ENCODE measurements at regions not wholly inside any gene's neighbourhood (a gene's known extent, or its start where the extent isn't known, plus 50 kb on each side); places are given as distances from the start of the nearest gene placed in this dataset.

DNA sequence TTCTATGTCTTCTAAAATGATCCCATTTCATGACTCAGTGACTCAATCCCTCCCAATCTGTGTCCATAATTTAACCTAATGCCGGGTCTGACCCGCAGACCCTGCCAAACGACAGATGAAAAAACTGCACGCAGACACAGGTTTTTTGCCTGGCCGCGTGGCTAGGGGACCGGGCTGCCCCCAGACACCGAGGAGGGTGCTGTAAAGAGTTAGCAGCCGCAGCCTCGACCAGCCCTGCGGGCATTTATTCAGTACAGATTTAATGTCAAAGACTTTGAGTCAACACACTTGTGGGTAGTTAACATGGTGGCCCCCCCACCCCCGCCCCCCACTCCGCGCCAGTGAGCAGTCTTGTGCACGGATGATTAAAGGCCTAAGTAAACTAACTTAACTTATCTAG lies 1324.7 kb downstream of the GATA3 start:
- in situ Hi-C loops (cut with MboI; ENCODE audit: low sequenced_read_pairs), result no loop called here

More for the DNA sequence above, 1324.7 kb downstream of the GATA3 start:
- Histone ChIP-seq H3K79me1 (ENCODE audit: low read depth in 1 of 2, low read length in 2 of 2) (no peaks in the 10 kb centered on the region), H2AFZ (replicated peaks; ENCODE audit: low read length, poor library complexity) (no peak overlapping the region), H3K9me3 (ENCODE audit: control insufficient read depth, insufficient read depth, low read length) (0 out of 2 replicates have a peak, but pooled peaks cover 2% of the 10 kb centered on the region), H3K18ac (ENCODE audit: low read depth, low read length) (no peak overlapping the region), H3K4me3 (ENCODE audit: insufficient read depth, low read depth, low read length) (no peak overlapping the region), H2BK15ac (ENCODE audit: low read depth, low read length) (no peak overlapping the region), H3K56ac (ENCODE audit: extremely low read depth, insufficient read depth, low read length) (no peak overlapping the region), H3K27ac (ENCODE audit: insufficient read depth, low read length) (no peak overlapping the region), H2AK9ac (replicated peaks; ENCODE audit: low read depth, low read length, poor library complexity) (no peak overlapping the region), H3K4me2 (ENCODE audit: low read depth, low read length) (no peak overlapping the region), H3K9ac (ENCODE audit: low read depth, low read length) (no peak overlapping the region), H3K23ac (ENCODE audit: low read depth, low read length) (no peak overlapping the region), H2BK20ac (ENCODE audit: low read depth, low read length) (no peak overlapping the region), H3K27me3 (ENCODE audit: control insufficient read depth, insufficient read depth, low read length) (no peaks in the 10 kb centered on the region), H4K8ac (ENCODE audit: low read depth in 2 of 2, low read length in 2 of 2) (no peak overlapping the region), H3K36me3 (ENCODE audit: control insufficient read depth, insufficient read depth, low read length) (no peaks in the 10 kb centered on the region), H3K4ac (ENCODE audit: low read depth, low read length) (no peak overlapping the region), H4K5ac (ENCODE audit: low read depth, low read length) (no peak overlapping the region), H2AK5ac (ENCODE audit: low read depth, low read length) (no peak overlapping the region), H3K9me1 (ENCODE audit: insufficient read depth, low read length) (no peaks in the 10 kb centered on the region), H3K4me1 (ENCODE audit: control insufficient read depth, insufficient read depth, low read length) (no peaks in the 10 kb centered on the region), H3K14ac (replicated peaks; ENCODE audit: low read depth, low read length) (no peak overlapping the region), H2BK120ac (ENCODE audit: low read depth, low read length) (no peak overlapping the region), H4K91ac (ENCODE audit: insufficient read depth, low read depth, low read length) (no peak overlapping the region), H4K20me1 (ENCODE audit: insufficient read depth, low read length) (no peaks in the 10 kb centered on the region), H2BK5ac (ENCODE audit: low read depth, low read length, poor library complexity, severe bottlenecking) (no peak overlapping the region)
- dilution Hi-C loops (cut with HindIII; ENCODE audit: low sequenced_read_pairs, unreplicated experiment) (no loop called here), intact Hi-C loops (cut with micrococcal nuclease) (no loop called here)
- TF ChIP-seq MAFK (IDR thresholded peaks at IDR 0.05; ENCODE audit: low read depth, low read length), result no peak
- TF ChIP-seq RAD21 (IDR thresholded peaks at IDR 0.05; ENCODE audit: low read length), result no peak
- TF ChIP-seq MXI1 (IDR thresholded peaks at IDR 0.05; ENCODE audit: borderline replicate concordance, low read depth, low read length), result no peak
- no peak for TF ChIP-seq RCOR1 (IDR thresholded peaks at IDR 0.05; ENCODE audit: insufficient replicate concordance, low read length)
- no peak for TF ChIP-seq RFX5 (IDR thresholded peaks at IDR 0.05; ENCODE audit: low read depth, low read length)
- no peak for TF ChIP-seq NFE2L2 (IDR thresholded peaks at IDR 0.05; ENCODE audit: low read depth, low read length)
- TF ChIP-seq CHD1 (IDR thresholded peaks at IDR 0.05; ENCODE audit: low read depth, low read length), result no peak
- TF ChIP-seq CTCF (conservative IDR thresholded peaks at IDR 0.05; ENCODE audit: low read depth, low read length), result no peak
- no peak for TF ChIP-seq SMC3 (IDR thresholded peaks at IDR 0.05; ENCODE audit: low read depth, low read length)
- TF ChIP-seq CEBPB (IDR thresholded peaks at IDR 0.05; ENCODE audit: low read depth, low read length), result no peak
- no peak for TF ChIP-seq POLR2A (IDR thresholded peaks at IDR 0.05; ENCODE audit: low read depth, low read length)
- TF ChIP-seq BHLHE40 (IDR thresholded peaks at IDR 0.05; ENCODE audit: low read depth, low read length), result no peak
- TF ChIP-seq, protein P1, sequence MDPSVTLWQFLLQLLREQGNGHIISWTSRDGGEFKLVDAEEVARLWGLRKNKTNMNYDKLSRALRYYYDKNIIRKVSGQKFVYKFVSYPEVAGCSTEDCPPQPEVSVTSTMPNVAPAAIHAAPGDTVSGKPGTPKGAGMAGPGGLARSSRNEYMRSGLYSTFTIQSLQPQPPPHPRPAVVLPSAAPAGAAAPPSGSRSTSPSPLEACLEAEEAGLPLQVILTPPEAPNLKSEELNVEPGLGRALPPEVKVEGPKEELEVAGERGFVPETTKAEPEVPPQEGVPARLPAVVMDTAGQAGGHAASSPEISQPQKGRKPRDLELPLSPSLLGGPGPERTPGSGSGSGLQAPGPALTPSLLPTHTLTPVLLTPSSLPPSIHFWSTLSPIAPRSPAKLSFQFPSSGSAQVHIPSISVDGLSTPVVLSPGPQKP (IDR thresholded peaks at IDR 0.05; ENCODE audit: borderline replicate concordance, low read depth, low read length), result no peak
- TF ChIP-seq FOS (IDR thresholded peaks at IDR 0.05; ENCODE audit: low read depth, low read length), result no peak
- no peak for TF ChIP-seq MAZ (IDR thresholded peaks at IDR 0.05; ENCODE audit: borderline replicate concordance, low read depth, low read length)
- TF ChIP-seq USF2 (IDR thresholded peaks at IDR 0.05; ENCODE audit: low read depth, low read length), result no peak
- ChIA-PET CTCF (no interaction called here), POLR2A (ENCODE audit: unreplicated experiment) (no interaction called here)
- DNase-seq (no peak), ATAC-seq (ENCODE audit: low read depth) (no peak)
- WGBS, 2 experiments (ENCODE audit: extremely low coverage in 2 of 2, insufficient read length in 1 of 2), result 80% methylated on average over 9 of the region's 15 CpGs; no CpG with 5 or more reads in 1 of the 2 experiments
- BruUV-seq (replicated peaks), result no TSS peak

Measured in IMR-90 (cell line).